NCI-H748 (cell line): ENCODE measurements at regions not wholly inside any gene's neighbourhood (a gene's known extent, or its start where the extent isn't known, plus 50 kb on each side); places are given as distances from the start of the nearest gene placed in this dataset.

Experiments
- DNase-seq: peaks from one replicate; lab custom pipeline; 2025; ENCODE audit not compliant: unreplicated experiment; lab: John Stamatoyannopoulos, UW

DNA sequence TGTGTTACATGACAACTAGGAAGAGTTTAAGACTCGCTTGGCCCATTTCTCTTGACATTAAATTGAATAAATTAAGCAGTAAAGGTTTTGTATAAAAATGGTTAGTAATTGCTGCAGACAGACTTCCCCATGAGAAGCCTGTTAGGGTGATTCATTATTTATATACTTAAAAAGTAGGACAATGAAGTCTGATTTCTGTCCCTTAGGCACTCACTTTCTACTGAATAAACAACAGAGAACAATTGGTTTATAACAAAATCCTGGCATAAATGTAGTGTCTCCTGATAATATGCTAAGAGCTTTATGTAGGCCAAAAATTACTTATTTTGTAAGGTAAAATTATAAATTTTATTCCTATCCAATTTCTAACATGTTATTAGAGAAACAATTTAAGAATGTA is 2138.5 kb upstream of the PCDH20 start:
- DNase-seq: no peak

DNA sequence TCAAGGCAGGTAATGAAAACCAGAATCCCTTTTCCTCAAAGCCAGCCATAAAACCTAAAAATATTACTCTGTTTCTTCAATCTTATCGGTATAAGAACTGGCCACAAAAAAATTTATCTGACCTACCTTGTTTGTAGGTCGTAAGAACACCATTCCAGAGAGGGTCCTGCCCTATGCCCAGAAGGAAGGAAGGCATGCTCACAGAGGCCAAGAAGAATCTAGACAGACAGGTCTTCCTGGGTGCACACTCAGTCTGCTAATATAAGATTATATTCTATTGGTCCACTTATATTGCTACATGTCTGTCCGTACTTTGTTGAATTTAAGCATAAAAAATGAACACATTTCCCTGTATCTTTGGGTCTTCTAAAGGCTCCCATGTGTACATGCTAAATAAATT is 2136.1 kb upstream of the PCDH20 start:
- DNase-seq: no peak

DNA sequence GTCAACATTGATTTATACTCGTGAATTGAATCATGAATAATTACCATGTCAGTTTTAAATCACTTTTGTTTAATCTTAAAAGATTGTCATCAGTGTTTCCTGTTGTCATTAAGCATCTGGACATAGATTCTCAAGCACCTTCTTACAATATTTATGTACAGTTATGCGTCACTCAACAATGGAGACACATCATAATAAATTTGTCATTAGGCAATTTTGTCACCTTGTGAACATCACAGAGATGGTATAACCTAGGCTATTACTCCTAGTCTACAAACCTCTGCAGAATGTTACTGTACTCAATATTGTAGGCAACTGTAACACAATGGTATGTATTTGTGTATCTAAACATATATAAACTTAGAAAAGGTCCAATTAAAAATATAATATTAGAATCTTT is 2130.9 kb upstream of the PCDH20 start:
- no peak for DNase-seq

DNA sequence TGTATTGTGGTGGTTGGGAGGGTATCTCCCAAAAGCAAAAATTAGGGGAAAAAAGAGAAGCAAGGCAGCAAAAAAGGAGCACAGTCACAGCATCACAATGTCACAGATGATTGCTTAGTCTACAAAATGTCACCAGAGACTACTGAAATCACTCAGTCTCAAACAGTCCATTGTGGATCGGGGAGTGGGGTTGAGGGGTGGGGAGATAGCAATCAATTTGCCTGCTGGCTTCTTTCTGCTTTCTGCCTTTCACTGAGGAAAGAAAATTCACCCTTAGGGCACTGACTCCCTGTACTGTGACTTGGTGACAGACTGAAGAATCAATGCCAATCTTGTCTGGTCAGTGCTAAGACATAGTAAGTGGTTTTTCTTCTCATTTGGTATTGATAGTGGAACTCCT is 2127.1 kb upstream of the PCDH20 start:
- no peak for DNase-seq

DNA sequence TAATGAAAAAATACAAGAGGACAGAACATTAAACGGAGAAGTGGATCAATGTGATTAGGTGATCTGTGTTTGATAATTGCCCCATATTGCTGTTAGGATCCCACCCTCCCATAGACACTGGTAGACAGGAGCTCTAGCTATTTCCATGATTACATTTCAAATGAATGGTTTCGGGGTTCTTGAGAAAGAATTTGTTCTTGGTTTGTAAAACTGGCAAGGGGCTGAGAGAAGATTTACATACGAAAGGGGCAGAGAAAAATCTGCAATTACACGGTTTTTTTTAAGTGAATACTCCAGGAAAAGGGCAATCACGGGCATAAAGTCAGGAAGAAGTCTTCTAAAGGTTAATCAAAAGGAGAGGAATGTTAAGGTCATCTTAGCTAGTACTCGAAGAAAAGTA is 2125.7 kb upstream of the PCDH20 start:
- DNase-seq: no peak

DNA sequence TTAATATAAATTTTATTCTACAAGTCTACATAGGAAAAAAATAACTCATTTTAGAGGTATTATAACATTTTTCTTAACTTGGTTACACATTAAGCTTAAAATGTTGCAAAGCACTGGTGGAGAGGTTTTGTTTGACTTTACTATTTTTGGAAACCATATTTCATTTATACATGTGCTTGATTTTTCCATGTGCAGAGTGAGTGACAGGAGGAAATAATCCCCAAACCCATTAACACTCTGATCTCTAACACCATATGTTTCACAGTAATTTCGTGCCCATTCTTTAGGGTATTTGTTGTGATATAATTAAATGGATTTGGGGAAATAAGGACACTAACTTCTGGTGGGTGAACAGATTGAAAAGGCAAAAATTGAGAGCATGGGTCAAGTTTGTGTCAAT is 2124.4 kb upstream of the PCDH20 start:
- DNase-seq: no peak

DNA sequence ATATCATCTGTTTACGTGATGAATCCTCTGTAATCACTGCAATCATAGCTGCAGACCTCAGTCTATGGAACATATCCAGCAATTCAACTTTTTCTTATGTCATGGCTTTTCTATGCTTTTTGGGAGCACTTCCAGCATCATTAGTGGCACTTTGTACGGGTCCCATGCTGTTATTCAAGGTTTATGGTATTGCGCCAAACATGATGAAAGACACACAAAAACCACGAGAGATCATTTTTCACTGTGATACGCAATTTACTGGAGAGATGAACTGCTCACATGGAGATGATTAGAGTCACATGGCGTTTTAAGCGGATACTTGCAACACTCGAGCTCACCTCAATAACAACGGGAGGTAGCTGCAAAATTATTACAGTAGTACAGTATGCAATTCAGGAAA is 2101.7 kb upstream of the PCDH20 start:
- no peak for DNase-seq

DNA sequence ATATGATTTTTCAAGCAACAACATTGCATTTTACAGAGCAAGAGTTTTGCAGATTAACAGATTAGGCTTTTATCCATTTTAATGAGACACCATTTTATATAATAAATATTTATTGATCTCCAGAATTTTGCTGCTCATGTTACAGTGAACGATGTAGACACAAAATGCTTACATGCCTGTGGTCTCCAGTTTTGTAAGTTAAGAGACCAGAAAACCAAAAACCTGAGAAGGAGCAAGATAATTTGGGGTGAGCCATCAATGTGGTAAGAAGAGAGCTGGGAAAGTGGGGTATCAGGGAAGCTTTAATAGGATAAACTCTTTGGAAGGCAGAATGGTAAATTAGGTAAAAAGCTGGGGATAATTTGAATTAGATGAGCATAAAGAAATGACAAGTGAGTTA is 2100.5 kb upstream of the PCDH20 start:
- DNase-seq: no peak

DNA sequence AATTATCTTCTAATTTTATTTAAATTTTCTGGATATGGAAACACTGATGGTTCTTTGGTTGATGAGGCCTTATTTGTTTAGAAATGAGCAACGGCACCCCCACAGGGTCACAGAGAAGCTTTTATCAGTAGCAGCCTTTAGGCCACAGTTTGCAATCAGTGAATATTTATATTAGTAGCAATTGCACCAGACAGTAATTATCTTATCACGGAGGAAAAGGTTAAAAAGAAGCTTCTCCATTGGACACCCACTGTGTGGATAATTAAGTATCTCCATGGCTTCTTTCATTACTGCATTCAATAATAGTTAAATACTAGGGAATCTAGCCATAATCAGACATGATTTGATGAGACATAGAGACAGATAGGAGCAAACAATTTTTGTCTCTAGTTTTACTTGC is 2099.2 kb upstream of the PCDH20 start:
- peak; percentile 39 for DNase-seq

DNA sequence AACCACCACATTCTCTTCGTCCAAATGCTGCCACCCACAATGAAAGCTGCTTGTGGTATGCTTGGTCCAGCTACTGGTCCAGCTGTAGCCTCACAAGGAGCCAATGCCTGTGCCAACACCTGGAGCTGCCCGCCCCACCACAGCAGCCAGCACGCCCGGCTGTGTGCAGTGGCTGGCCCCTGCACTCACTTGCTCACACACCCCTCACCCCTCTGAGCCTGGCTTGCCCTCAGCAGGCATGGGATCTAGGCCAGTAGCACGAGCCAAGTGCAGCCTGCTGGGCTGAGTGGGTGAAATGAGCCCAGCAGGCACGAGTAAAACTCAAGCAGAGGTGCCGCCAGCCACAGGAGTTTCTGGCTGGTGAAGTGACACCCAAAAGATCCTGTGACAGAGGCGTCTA is 2096.4 kb upstream of the PCDH20 start:
- DNase-seq: no peak

DNA sequence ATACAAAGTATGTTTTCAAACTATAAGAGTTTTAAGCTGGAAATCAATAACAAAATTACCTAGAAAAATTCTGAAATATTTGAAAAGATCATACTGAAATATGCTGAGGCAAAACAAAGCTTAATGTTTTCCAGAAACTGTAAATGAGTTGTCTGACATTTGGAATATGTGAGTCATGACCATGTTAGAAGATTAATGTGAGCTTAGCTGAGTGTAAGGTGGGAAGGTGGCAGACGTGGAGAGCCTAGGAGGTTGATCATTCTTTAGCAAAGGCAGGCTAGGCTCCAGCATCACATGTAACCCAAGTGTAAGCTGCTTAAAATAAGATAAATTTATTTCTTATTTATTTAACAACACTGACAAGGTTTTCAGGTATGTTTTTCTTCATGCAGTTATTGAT is 2086.1 kb upstream of the PCDH20 start:
- DNase-seq: no peak

DNA sequence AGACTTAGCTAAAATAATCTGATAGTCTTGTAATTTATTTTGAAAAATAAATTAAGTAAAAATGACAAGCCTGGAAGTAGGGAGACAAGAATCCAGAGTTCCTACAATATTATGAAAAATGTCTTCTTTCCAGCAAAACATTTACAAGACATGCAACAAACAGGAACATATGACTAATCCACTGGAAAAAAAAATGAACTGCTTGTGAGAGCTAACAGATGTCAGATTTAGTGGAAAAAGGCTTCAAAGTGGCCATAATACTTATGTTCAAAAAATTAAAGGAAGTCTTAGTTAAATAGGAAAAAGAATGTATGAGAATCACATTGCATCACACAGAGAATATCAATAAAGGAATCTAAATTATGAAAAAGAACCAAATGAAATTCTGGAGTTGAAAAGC is 2082.0 kb upstream of the PCDH20 start:
- no peak for DNase-seq

DNA sequence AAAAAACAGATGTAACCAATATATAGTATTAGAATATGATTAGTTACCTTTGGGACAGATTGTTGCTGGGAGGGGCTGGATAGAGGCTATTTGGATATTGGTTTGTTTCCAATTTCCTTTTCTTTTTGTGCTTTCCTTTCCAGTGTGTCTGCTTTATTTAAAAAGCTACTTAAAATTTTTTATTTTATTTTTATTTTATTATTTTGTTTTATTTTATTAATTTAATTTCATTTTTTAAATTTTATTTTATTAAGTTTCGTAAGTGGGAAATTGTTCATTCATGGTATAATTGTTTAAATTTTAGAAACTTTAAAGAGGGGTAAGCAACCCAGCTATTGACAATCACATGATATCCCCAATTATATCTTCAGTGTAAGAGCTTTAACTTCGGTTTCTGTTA is 2077.0 kb upstream of the PCDH20 start:
- no peak for DNase-seq

DNA sequence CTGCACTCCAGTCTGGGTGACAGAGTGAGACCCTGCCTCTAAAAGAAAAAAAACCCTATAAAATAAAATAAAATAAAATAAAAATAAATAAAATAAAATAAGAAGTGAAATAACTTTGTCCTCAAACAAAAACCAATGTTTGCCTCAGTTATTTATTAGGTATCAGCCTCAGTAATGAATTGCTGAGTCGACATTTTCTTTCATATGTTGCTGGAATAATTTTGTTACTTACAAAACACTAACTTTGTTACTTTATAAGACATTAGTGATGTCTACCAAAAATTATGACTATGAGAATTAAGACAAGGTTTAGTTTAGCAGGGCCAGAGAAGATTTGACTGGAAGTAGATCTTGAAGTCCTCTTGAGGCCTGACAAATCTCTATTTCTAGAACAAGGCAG is 2074.5 kb upstream of the PCDH20 start:
- no peak for DNase-seq

DNA sequence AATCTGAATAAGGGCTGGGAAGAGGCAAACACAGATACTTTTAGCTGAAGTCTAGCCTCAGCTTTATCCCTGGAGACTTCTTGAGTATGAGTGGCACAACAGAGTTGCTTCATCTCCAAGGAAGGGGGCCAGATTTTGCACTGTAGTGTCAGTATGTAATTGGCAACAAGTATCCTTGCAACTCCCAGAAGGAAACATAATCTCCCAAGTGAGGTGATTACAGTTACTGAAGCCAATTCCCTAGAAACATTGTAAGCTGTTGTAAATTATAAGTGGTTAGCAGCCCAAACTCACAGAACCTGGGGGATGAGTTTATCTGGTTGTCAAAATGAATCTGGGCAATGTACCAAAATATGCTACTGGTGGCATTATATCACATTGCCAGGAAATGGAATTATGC is 2065.7 kb upstream of the PCDH20 start:
- DNase-seq: peak; percentile 10

DNA sequence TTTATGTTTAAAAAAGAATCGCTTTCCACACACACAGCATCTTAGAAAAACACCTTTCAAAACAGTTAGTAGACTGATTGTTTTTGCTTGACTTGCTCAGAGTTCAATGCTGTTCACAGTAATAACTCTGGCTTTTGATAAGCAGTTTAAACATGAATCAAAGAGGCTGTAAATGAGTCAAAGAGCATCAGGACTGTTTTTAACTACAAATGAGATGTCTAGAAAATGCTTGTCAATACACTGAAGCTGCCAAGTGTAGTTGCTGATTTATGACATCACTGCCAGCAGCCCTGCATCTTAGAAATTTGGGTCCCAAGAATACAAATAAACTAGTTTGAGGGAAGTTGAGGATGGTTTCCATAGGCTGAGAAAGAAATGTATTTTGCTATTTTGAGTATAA is 2057.1 kb upstream of the PCDH20 start:
- no peak for DNase-seq

DNA sequence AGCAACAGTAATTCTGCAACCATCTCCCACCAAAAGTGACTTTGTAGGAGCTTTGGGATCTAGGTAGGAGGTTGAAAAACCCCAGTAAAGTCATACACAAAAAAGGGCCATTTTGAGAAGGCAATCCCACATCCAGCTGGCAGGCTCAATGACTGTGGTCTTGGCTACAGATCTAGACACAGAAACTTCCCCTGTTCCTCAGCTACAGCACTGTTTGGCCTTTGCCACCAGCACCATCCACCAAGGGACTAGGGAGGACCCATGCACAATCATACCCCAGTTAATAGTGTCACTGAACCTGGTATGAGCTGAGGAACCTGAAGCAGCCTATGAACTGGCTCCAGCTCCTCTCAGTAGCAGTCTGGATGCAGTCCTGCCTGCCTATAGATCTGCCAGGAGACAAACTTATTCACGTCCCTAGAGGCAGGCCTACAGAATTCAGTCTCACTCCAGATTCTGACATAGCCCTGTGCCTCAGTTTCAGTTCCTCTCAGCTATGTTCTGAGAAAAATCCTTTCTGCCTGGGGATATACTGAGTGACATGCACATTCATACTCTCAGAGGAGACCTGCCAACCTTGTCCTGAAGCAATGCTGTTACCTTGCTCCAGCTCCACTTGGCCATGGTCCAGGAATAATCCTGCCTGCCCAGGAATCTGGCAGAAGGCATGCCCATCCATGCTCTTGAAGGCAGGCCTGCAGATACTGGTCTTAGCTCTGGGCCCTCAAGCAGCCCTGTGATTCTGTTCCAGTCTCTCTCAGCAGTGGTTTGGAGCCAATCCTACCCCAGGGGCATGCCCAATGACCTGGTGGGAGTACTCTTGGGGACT is 2048.3 kb upstream of the PCDH20 start:
- no peak for DNase-seq

DNA sequence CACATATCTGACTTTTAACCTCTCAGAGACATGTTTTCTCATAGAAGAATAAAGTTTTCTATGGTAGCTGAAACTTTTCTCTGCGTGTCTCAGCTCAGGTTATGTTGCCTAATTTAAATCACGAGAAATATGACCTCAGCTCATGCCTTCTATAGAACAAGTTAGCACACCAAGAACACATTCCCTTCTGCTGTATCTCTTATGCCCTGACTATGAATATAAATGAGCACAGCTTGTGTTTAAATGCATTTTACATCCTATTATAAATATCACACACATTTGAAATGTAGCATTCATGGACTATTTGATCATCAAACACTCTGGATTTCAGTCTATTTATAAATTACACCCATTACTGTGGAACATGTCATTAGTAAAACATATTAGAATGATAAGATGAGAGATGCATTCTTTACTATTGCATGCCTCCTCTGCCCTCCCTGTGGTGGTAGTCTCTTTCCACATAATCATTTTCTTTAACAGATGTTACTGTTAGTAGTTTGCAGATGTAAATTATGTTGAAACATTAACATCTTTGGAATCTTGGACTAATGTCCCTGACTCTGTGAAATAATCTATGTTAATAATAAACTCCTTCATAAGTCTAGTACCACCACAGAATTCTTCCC is 2044.9 kb upstream of the PCDH20 start:
- DNase-seq: no peak

DNA sequence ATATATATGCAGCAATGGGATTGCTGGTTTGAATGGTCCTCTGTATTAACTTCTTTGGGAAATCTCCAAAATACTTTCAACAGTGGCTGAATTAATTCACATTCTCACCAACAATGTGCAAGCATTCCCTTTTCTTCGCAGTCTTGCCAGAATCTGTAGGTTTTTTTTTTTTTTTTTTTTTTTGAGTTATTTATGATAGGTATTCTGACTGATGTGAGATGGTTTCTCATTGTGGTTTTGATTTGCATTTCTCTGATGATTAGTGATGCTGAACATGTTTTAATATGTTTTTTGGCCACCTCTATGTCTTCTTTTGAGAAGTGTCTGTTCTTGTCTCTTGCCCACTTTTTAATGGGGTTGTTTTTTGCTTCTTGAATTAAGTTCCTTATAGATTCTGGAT is 2041.5 kb upstream of the PCDH20 start:
- no peak for DNase-seq

DNA sequence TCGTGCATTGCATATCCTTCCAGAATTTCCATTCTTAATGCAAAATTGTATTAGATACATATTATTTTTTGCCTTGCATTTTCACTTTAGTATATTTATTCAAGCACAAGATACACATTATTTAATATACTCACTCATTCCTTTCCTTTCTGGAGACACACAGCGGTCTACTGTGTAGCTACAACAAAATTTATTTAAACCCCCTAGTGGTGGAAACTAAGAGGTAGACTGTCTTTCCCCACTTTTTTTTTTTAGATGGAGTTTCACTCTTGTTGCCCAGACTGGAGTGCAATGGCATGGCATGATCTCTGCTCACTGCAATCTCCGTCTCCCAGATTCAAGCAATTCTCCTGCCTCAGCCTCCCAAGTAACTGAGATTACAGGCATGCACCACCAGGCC is 2040.3 kb upstream of the PCDH20 start:
- DNase-seq: no peak

DNA sequence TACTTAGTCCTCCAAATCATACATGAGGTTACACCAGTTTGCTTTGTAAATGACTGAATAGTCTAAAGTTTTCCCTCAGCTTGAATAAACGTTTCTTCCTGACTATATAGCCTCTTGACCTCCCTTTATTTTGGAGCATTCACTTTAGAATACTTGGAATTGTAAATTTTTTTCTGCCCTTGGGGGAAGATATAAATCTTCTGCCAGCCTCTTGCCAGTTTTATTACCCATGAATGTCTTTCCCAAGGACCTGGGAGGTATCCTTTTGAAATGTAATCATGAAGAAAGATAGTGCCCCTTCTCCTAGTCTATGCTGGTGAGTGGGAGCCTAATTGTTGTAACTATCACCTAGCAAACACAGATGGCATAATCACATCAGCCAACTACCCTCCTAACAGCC is 2033.9 kb upstream of the PCDH20 start:
- DNase-seq: peak; percentile 44

DNA sequence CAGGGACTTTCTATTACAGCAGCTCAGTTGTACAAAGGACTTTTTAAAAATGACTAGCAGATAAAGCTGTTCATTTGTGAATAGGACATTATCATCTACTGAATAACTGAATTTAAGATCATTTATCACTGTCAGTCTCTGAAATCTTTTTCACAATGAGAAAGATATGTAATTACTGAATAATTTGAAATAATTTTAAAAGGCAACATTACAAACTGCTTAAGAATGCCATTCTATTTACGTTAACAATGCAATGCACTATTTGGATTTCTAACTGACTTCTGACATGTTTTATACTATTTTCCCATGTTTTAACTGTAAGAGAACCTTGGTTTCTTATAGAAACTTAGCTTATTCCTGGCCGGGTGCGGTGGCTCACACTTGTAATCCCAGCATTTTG is 2033.0 kb upstream of the PCDH20 start:
- DNase-seq: no peak

DNA sequence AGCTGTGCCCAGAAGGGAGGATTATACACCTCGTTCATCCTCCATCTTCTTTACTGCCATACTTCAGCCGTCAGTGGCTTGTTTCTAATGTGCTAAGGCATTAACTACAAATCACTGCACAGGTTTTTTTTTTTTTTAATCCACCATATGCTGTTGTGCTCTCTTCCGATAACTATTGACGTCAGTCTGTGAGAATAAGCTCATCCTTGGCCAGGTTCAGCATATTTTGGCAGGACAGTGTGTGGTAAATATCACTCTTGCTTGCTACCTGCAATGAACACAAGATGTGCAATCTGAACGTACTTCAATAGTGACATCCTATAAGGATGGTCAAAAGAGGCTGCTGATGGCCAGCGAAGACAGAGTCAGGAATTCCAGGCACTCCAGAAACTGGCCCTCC is 2030.7 kb upstream of the PCDH20 start:
- DNase-seq: no peak
